Keratinocyte (primary cell): ENCODE measurements at regions not wholly inside any gene's neighbourhood (a gene's known extent, or its start where the extent isn't known, plus 50 kb on each side); places are given as distances from the start of the nearest gene placed in this dataset.

Source experiments
- DNase-seq: peaks from one replicate; pipeline ENCODE4 v3.0.0-alpha.2; 2011; ENCODE audit warnings: low read depth, missing footprints, low spot score
- FAIRE-seq: peaks from 2 replicates; lab custom pipeline; 2011; peaks lifted over from hg19 to GRCh38; lab: Jason Lieb, UNC
- H2AFZ ChIP-seq: 2 replicates; pipeline ENCODE4 v1.6.0; 2012; ENCODE audit warnings: low read length, control low read depth, inconsistent platforms; ENCODE audit not compliant: control insufficient read depth
- H3K27ac ChIP-seq: 2 replicates; pipeline ENCODE4 v1.5.1; 2011; ENCODE audit warnings: low read length; ENCODE audit not compliant: control insufficient read depth, insufficient read depth
- H3K27me3 ChIP-seq: 3 replicates; pipeline ENCODE4 v1.6.0; 2011; ENCODE audit warnings: low read length; ENCODE audit not compliant: control insufficient read depth, insufficient read depth; ENCODE audit errors: extremely low read depth
- H3K36me3 ChIP-seq, 2 experiments: 2 replicates in 1 of 2; 3 replicates in 1 of 2; pipeline ENCODE4 v1.5.1; 2011; ENCODE audit warnings: low read length in 2 of 2, mild to moderate bottlenecking in 1 of 2; ENCODE audit not compliant: control insufficient read depth in 2 of 2, insufficient read depth in 2 of 2; ENCODE audit errors: extremely low read depth in 1 of 2
- H3K4me1 ChIP-seq: 3 replicates; pipeline ENCODE4 v1.5.1; 2011; ENCODE audit warnings: low read length; ENCODE audit not compliant: control insufficient read depth, insufficient read depth; ENCODE audit errors: extremely low read depth
- H3K4me2 ChIP-seq: 3 replicates; pipeline ENCODE4 v1.6.0; 2011; ENCODE audit warnings: low read depth, low read length; ENCODE audit not compliant: control insufficient read depth, insufficient read depth; ENCODE audit errors: extremely low read depth
- H3K4me3 ChIP-seq, 3 experiments: fragments of 200-600 bp in 1 of 3; sonication (generic) in 1 of 3; 2 replicates in 2 of 3; 3 replicates in 1 of 3; pipeline ENCODE4 v1.5.1; 2011 to 2016; ENCODE audit warnings: low read length in 3 of 3, mild to moderate bottlenecking in 3 of 3, control low read depth in 2 of 3, inconsistent platforms in 1 of 3, low read depth in 1 of 3, mixed read lengths in 1 of 3, mixed run types in 1 of 3, moderate library complexity in 1 of 3; ENCODE audit not compliant: control insufficient read depth in 2 of 3, insufficient read depth in 2 of 3; ENCODE audit errors: extremely low read depth in 1 of 3
- H3K79me2 ChIP-seq: 2 replicates; pipeline ENCODE4 v1.6.0; 2012; ENCODE audit warnings: low read length; ENCODE audit not compliant: control insufficient read depth, insufficient read depth
- H3K9ac ChIP-seq: 3 replicates; pipeline ENCODE4 v1.6.0; 2011; ENCODE audit warnings: low read length; ENCODE audit not compliant: control insufficient read depth, insufficient read depth; ENCODE audit errors: extremely low read depth
- H3K9me1 ChIP-seq: 3 replicates; pipeline ENCODE4 v1.6.0; 2011; ENCODE audit warnings: low read length; ENCODE audit not compliant: control insufficient read depth, insufficient read depth; ENCODE audit errors: extremely low read depth
- H3K9me3 ChIP-seq: 2 replicates; pipeline ENCODE4 v1.5.1; 2012; ENCODE audit warnings: low read depth, low read length; ENCODE audit not compliant: control insufficient read depth
- H4K20me1 ChIP-seq: 3 replicates; pipeline ENCODE4 v1.6.0; 2011; ENCODE audit warnings: low read length; ENCODE audit not compliant: control insufficient read depth, insufficient read depth; ENCODE audit errors: extremely low read depth
- dilution Hi-C: fragments of 300-500 bp; cut with MboI; formaldehyde crosslinking; loops from one replicate; pipeline ENCODE4 v1.7.0; 2020; ENCODE audit warnings: low sequenced_read_pairs; ENCODE audit not compliant: extremely low pct_ligation_motif_present
- TF ChIP-seq, protein P1 (sequence below), 3 experiments: IDR thresholded peaks in 1 of 3; conservative IDR thresholded peaks in 1 of 3; optimal IDR thresholded peaks in 1 of 3; 2 replicates in 2 of 3; 3 replicates in 1 of 3; pipeline versions ENCODE3 to v1.5.1; 2011; ENCODE audit warnings: low read length in 3 of 3, mild to moderate bottlenecking in 3 of 3, moderate library complexity in 2 of 3, control low read depth in 1 of 3, inconsistent platforms in 1 of 3; ENCODE audit not compliant: insufficient read depth in 2 of 3; ENCODE audit errors: extremely low read depth in 1 of 3

DNA sequence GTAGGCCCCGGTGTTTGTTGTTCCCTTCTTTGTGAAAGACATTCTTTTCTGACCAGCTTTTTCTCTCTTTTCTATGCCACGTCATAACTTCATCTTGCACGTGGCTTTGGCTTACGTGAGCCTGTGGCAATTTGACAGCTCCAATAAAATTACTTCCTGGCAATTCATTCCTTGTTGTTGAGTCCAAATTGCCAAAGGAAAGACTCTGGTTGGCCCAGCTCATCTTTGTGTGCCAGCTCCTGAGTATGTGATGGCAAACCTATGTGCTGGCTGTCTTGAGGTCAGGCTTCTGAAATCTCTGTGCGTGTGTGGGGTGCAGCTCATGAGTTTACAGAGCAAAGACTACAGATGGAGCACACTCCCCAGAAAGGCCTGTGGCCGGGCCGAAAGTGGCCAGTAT lies 272.5 kb upstream of the SGK1 start:
- Histone ChIP-seq H3K9me1 (no peaks in the 10 kb centered on the region), H3K36me3 (no peaks in the 10 kb centered on the region), H3K9ac (peak overlapping the region; percentile 62), H2AFZ (peak overlapping the region; percentile 8), H3K79me2 (no peaks in the 10 kb centered on the region), H3K27me3 (no peaks in the 10 kb centered on the region), H4K20me1 (no peaks in the 10 kb centered on the region), H3K4me3 (no peak overlapping the region), H3K9me3 (no peaks in the 10 kb centered on the region), H3K4me1 (peaks cover 29% of the 10 kb centered on the region), H3K4me2 (peak overlapping the region; percentile 59), H3K27ac (peak overlapping the region; percentile 92)
- dilution Hi-C loops, result no loop called here
- TF ChIP-seq, protein P1, sequence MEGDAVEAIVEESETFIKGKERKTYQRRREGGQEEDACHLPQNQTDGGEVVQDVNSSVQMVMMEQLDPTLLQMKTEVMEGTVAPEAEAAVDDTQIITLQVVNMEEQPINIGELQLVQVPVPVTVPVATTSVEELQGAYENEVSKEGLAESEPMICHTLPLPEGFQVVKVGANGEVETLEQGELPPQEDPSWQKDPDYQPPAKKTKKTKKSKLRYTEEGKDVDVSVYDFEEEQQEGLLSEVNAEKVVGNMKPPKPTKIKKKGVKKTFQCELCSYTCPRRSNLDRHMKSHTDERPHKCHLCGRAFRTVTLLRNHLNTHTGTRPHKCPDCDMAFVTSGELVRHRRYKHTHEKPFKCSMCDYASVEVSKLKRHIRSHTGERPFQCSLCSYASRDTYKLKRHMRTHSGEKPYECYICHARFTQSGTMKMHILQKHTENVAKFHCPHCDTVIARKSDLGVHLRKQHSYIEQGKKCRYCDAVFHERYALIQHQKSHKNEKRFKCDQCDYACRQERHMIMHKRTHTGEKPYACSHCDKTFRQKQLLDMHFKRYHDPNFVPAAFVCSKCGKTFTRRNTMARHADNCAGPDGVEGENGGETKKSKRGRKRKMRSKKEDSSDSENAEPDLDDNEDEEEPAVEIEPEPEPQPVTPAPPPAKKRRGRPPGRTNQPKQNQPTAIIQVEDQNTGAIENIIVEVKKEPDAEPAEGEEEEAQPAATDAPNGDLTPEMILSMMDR (optimal IDR thresholded peaks at IDR 0.05 in 1 of 3, IDR thresholded peaks at IDR 0.05 in 1 of 3, conservative IDR thresholded peaks at IDR 0.05 in 1 of 3; ENCODE audit: extremely low read depth in 1 of 3, insufficient read depth in 2 of 3, low read length in 3 of 3), result no peak
- FAIRE-seq (no peak), DNase-seq (peak; percentile 76)

DNA sequence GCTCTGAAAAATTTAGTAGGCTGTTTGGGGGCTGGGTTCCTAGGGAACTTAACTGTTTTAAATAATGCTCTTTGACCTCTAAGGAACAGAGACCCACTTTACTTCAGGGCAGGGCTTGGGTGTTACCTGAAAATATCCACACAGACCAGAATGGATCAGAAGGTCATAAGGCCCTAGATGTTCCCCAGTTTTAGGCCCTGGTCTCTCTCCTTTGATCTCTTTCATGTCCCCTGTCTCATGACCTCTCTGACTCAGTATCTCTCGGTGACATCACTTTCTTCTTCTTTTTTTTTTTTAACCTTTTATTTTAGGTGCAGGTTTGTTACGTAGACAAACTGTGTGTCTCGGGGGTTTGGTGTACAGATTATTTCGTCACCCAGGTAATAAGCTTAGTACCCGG lies 272.1 kb upstream of the SGK1 start:
- dilution Hi-C loops, result no loop called here
- Histone ChIP-seq H3K9me1 (no peaks in the 10 kb centered on the region), H3K4me3 (no peak overlapping the region), H3K9me3 (no peaks in the 10 kb centered on the region), H3K36me3 (no peaks in the 10 kb centered on the region), H3K9ac (peak overlapping the region; percentile 62), H3K4me1 (peaks cover 29% of the 10 kb centered on the region), H3K27me3 (no peaks in the 10 kb centered on the region), H3K4me2 (peak overlapping the region; percentile 59), H4K20me1 (no peaks in the 10 kb centered on the region), H2AFZ (peak overlapping the region; percentile 16), H3K27ac (peak overlapping the region; percentile 92), H3K79me2 (no peaks in the 10 kb centered on the region)
- DNase-seq (no peak), FAIRE-seq (peak; percentile 13)
- TF ChIP-seq, protein P1 (optimal IDR thresholded peaks at IDR 0.05 in 1 of 3, IDR thresholded peaks at IDR 0.05 in 1 of 3, conservative IDR thresholded peaks at IDR 0.05 in 1 of 3; ENCODE audit: extremely low read depth in 1 of 3, insufficient read depth in 2 of 3, low read length in 3 of 3), result no peak
